ENCODE measurements at regions not wholly inside any gene's neighbourhood (a gene's known extent, or its start where the extent isn't known, plus 50 kb on each side); places are given as distances from the start of the nearest gene placed in this dataset.
"Not testable (repeated sequence)": the region's sequence is repeated elsewhere in the genome, so short reads cannot be mapped to it uniquely, and the experiment has no call there.

GRCh38 chr11:106311531-106312230, 234.2 kb downstream of the AASDHPPT start:
- BruUV-seq (replicated peaks) = no TSS peak
- no peaks in the 10 kb centered on the region for H3K4me1 ChIP-seq (ENCODE audit: control insufficient read depth, insufficient read depth, low read length)
- no peak overlapping the region for H3K4me3 ChIP-seq (ENCODE audit: low read depth in 2 of 2, low read length in 2 of 2)
- TF ChIP-seq CTCF (IDR thresholded peaks at IDR 0.05) (no peak), TCF7L2 (IDR thresholded peaks at IDR 0.05; ENCODE audit: low read depth, low read length) (no peak), REST (IDR thresholded peaks at IDR 0.05; ENCODE audit: insufficient read depth in 1 of 2, low read depth in 2 of 2, low read length in 1 of 2) (no peak), POLR2AphosphoS5 (IDR thresholded peaks at IDR 0.05; ENCODE audit: low read depth, low read length) (no peak), SIN3A (IDR thresholded peaks at IDR 0.05; ENCODE audit: borderline replicate concordance, insufficient read depth, low read depth, low read length) (no peak)
- in situ Hi-C loops (cut with HindIII; ENCODE audit: low pct_unique_long_range_greater_than_20kb, low sequenced_read_pairs) (no loop called here), intact Hi-C loops (cut with micrococcal nuclease; ENCODE audit: unreplicated experiment) (no loop called here)
- ChIA-PET CTCF (no interaction called here), POLR2A (no interaction called here)
- no peaks in the 10 kb centered on the region for H3K9me3 ChIP-seq (ENCODE audit: control insufficient read depth, insufficient read depth, low read depth, low read length)
- H3K36me3 ChIP-seq (ENCODE audit: control insufficient read depth, insufficient read depth, low read length) = no peaks in the 10 kb centered on the region
- ATAC-seq (no peak), DNase-seq (ENCODE audit: low read depth, low spot score) (no peak)
- H3K27ac ChIP-seq (ENCODE audit: low read length) = no peak overlapping the region
- H3K27me3 ChIP-seq (ENCODE audit: control insufficient read depth, insufficient read depth, low read length) = no peaks in the 10 kb centered on the region

GRCh38 chr11:106317208-106317773, 239.8 kb downstream of the AASDHPPT start:
- H3K4me1 ChIP-seq (ENCODE audit: control insufficient read depth, insufficient read depth, low read length); H3K27me3 ChIP-seq (ENCODE audit: control insufficient read depth, insufficient read depth, low read length); in situ Hi-C loops (cut with HindIII; ENCODE audit: low pct_unique_long_range_greater_than_20kb, low sequenced_read_pairs); BruUV-seq (replicated peaks); H3K27ac ChIP-seq (ENCODE audit: low read length); ATAC-seq; intact Hi-C loops (cut with micrococcal nuclease; ENCODE audit: unreplicated experiment); H3K36me3 ChIP-seq (ENCODE audit: control insufficient read depth, insufficient read depth, low read length); DNase-seq (ENCODE audit: low read depth, low spot score); H3K4me3 ChIP-seq (ENCODE audit: low read depth in 2 of 2, low read length in 2 of 2); CTCF ChIA-PET; POLR2A ChIA-PET; H3K9me3 ChIP-seq (ENCODE audit: control insufficient read depth, insufficient read depth, low read depth, low read length): not testable (repeated sequence)

GRCh38 chr11:106321601-106322000, 244.1 kb downstream of the AASDHPPT start:
- ATAC-seq = no peak
- intact Hi-C loops (cut with micrococcal nuclease; ENCODE audit: unreplicated experiment) (no loop called here), in situ Hi-C loops (cut with HindIII; ENCODE audit: low pct_unique_long_range_greater_than_20kb, low sequenced_read_pairs) (no loop called here)
- no peak for DNase-seq (ENCODE audit: low read depth, low spot score)
- Histone ChIP-seq H3K4me1 (ENCODE audit: control insufficient read depth, insufficient read depth, low read length) (no peaks in the 10 kb centered on the region), H3K27ac (ENCODE audit: low read length) (no peak overlapping the region), H3K4me3 (ENCODE audit: low read depth in 2 of 2, low read length in 2 of 2) (no peak overlapping the region), H3K27me3 (ENCODE audit: control insufficient read depth, insufficient read depth, low read length) (no peaks in the 10 kb centered on the region), H3K36me3 (ENCODE audit: control insufficient read depth, insufficient read depth, low read length) (no peaks in the 10 kb centered on the region), H3K9me3 (ENCODE audit: control insufficient read depth, insufficient read depth, low read depth, low read length) (0 out of 2 replicates have a peak, but pooled peaks cover 3% of the 10 kb centered on the region)
- no TSS peak for BruUV-seq (replicated peaks)
- TF ChIP-seq CTCF (IDR thresholded peaks at IDR 0.05) = no peak
- no peak for TF ChIP-seq TCF7L2 (IDR thresholded peaks at IDR 0.05; ENCODE audit: low read depth, low read length)
- ChIA-PET POLR2A (no interaction called here), CTCF (no interaction called here)
